Endothelial cell of umbilical vein (primary cell): ENCODE measurements at regions not wholly inside any gene's neighbourhood (a gene's known extent, or its start where the extent isn't known, plus 50 kb on each side); places are given as distances from the start of the nearest gene placed in this dataset.

Experiments used
- CTCF ChIP-seq, 2 donors: IDR thresholded peaks; 1 replicate in 1 of 2; 2 replicates in 1 of 2; pipeline ENCODE4 v1.5.1; 2011; ENCODE audit warnings: low read length in 2 of 2, mild to moderate bottlenecking in 2 of 2, moderate library complexity in 2 of 2, control low read depth in 1 of 2, inconsistent platforms in 1 of 2, low read depth in 1 of 2; ENCODE audit not compliant: insufficient read depth in 1 of 2; ENCODE audit errors: extremely low read depth in 1 of 2
- EZH2 ChIP-seq: IDR thresholded peaks from 2 replicates; pipeline ENCODE4 v1.6.1; 2012; ENCODE audit warnings: borderline replicate concordance, low read depth, mild to moderate bottlenecking, moderate library complexity, low read length, inconsistent platforms; ENCODE audit not compliant: severe bottlenecking
- POLR2A ChIP-seq: IDR thresholded peaks from 2 replicates; pipeline ENCODE4 v1.6.1; 2012; ENCODE audit warnings: low read depth, mild to moderate bottlenecking, control low read depth, low read length

GRCh38 chr17:68684949-68685357 lies 83.8 kb upstream of the FAM20A start:
- no peak for TF ChIP-seq POLR2A
- TF ChIP-seq CTCF (IDR thresholded peaks at IDR 0.05; ENCODE audit: extremely low read depth in 1 of 2, insufficient read depth in 1 of 2, low read depth in 1 of 2, low read length in 2 of 2): no peak
- no peak for TF ChIP-seq EZH2
